IMR-90 (cell line): ENCODE measurements at regions not wholly inside any gene's neighbourhood (a gene's known extent, or its start where the extent isn't known, plus 50 kb on each side); places are given as distances from the start of the nearest gene placed in this dataset.

Source experiments
- ATAC-seq: fragments of 200-7000 bp; cut with Tn5 transposase; 2 replicates; pipeline ENCODE4 v1.9.1; 2020; ENCODE audit warnings: low read depth, mild to moderate bottlenecking, moderate library complexity
- BruUV-seq: library from RNA; stranded (reverse); fragments of 400-500 nt; replicated peaks from 2 replicates; lab custom pipeline; 2021; lab: Mats Ljungman, UMichigan
- CTCF ChIA-PET: fragments of 300-600 bp; formaldehyde crosslinking; extraction: SDS; loops from one replicate; lab custom pipeline; 2021; ENCODE audit warnings: antibody characterized with exemption; lab: Yijun Ruan, JAX
- POLR2A ChIA-PET: fragments of 300-600 bp; sonication (Branson Sonifier 250); formaldehyde crosslinking; loops from one replicate; lab custom pipeline; 2022; ENCODE audit warnings: antibody characterized with exemption; ENCODE audit not compliant: unreplicated experiment; lab: Charles Lee
- DNase-seq: peaks from one replicate; pipeline ENCODE4 v3.0.0; 2013
- H2AFZ ChIP-seq: replicated peaks from 2 replicates; pipeline ENCODE3; 2013; ENCODE audit warnings: low read length, mild to moderate bottlenecking; ENCODE audit not compliant: poor library complexity
- H2AK5ac ChIP-seq: 2 replicates; pipeline ENCODE4 v1.6.1; 2013; ENCODE audit warnings: low read depth, low read length, inconsistent platforms
- H2AK9ac ChIP-seq: replicated peaks from 2 replicates; pipeline ENCODE3; 2013; ENCODE audit warnings: mild to moderate bottlenecking, low read depth, low read length, moderate library complexity; ENCODE audit not compliant: poor library complexity
- H2BK120ac ChIP-seq: 2 replicates; pipeline ENCODE4 v1.6.1; 2013; ENCODE audit warnings: low read depth, low read length, inconsistent platforms
- H2BK15ac ChIP-seq: 3 replicates; pipeline ENCODE4 v1.6.1; 2013; ENCODE audit warnings: low read depth, low read length, inconsistent platforms
- H2BK20ac ChIP-seq: 2 replicates; pipeline ENCODE4 v1.6.1; 2013; ENCODE audit warnings: low read depth, mild to moderate bottlenecking, inconsistent platforms, low read length, moderate library complexity
- H2BK5ac ChIP-seq: 2 replicates; pipeline ENCODE4 v1.6.1; 2013; ENCODE audit warnings: mild to moderate bottlenecking, low read depth, low read length, inconsistent platforms; ENCODE audit not compliant: poor library complexity, severe bottlenecking
- H3K14ac ChIP-seq: replicated peaks from 2 replicates; pipeline ENCODE4 v1.6.1; 2013; ENCODE audit warnings: low read depth, low read length, inconsistent platforms
- H3K18ac ChIP-seq: 2 replicates; pipeline ENCODE4 v1.6.1; 2013; ENCODE audit warnings: low read depth, low read length, control low read depth
- H3K23ac ChIP-seq: 2 replicates; pipeline ENCODE4 v1.6.1; 2013; ENCODE audit warnings: low read depth, low read length, inconsistent platforms
- H3K27ac ChIP-seq: 2 replicates; pipeline ENCODE4 v1.5.1; 2013; ENCODE audit warnings: mild to moderate bottlenecking, control low read depth, low read length; ENCODE audit not compliant: insufficient read depth
- H3K27me3 ChIP-seq: 2 replicates; pipeline ENCODE4 v1.6.1; 2013; ENCODE audit warnings: low read length; ENCODE audit not compliant: control insufficient read depth, insufficient read depth
- H3K36me3 ChIP-seq: 2 replicates; pipeline ENCODE4 v1.6.1; 2013; ENCODE audit warnings: low read length, mixed read lengths; ENCODE audit not compliant: control insufficient read depth, insufficient read depth
- H3K4ac ChIP-seq: 2 replicates; pipeline ENCODE4 v1.6.1; 2013; ENCODE audit warnings: low read depth, low read length, inconsistent platforms
- H3K4me1 ChIP-seq: 2 replicates; pipeline ENCODE4 v1.6.1; 2013; ENCODE audit warnings: low read length, mixed read lengths; ENCODE audit not compliant: control insufficient read depth, insufficient read depth
- H3K4me2 ChIP-seq: 2 replicates; pipeline ENCODE4 v1.6.1; 2013; ENCODE audit warnings: low read depth, mild to moderate bottlenecking, control low read depth, low read length, moderate library complexity
- H3K4me3 ChIP-seq: 2 replicates; pipeline ENCODE4 v1.5.1; 2013; ENCODE audit warnings: low read depth, mild to moderate bottlenecking, control low read depth, low read length, moderate library complexity; ENCODE audit not compliant: insufficient read depth
- H3K56ac ChIP-seq: 2 replicates; pipeline ENCODE4 v1.6.1; 2013; ENCODE audit warnings: low read length, inconsistent platforms; ENCODE audit not compliant: insufficient read depth; ENCODE audit errors: extremely low read depth
- H3K79me1 ChIP-seq, 2 experiments: 2 replicates each; pipeline ENCODE4 v1.6.1; 2013; ENCODE audit warnings: low read length in 2 of 2, inconsistent platforms in 1 of 2, low read depth in 1 of 2
- H3K9ac ChIP-seq: 2 replicates; pipeline ENCODE4 v1.6.1; 2013; ENCODE audit warnings: low read depth, low read length, control low read depth
- H3K9me1 ChIP-seq: 2 replicates; pipeline ENCODE4 v1.6.1; 2013; ENCODE audit warnings: low read length, inconsistent platforms; ENCODE audit not compliant: insufficient read depth
- H3K9me3 ChIP-seq: 2 replicates; pipeline ENCODE4 v1.6.1; 2013; ENCODE audit warnings: low read length; ENCODE audit not compliant: control insufficient read depth, insufficient read depth
- H4K20me1 ChIP-seq: 2 replicates; pipeline ENCODE4 v1.6.1; 2013; ENCODE audit warnings: low read length, inconsistent platforms; ENCODE audit not compliant: insufficient read depth
- H4K5ac ChIP-seq: 2 replicates; pipeline ENCODE4 v1.6.1; 2013; ENCODE audit warnings: mild to moderate bottlenecking, low read depth, low read length, control low read depth
- H4K8ac ChIP-seq, 2 experiments: 2 replicates each; pipeline ENCODE4 v1.6.1; 2013; ENCODE audit warnings: low read depth in 2 of 2, low read length in 2 of 2, control low read depth in 1 of 2, inconsistent platforms in 1 of 2
- H4K91ac ChIP-seq: 2 replicates; pipeline ENCODE4 v1.6.1; 2013; ENCODE audit warnings: low read depth, low read length, inconsistent platforms; ENCODE audit not compliant: insufficient read depth
- BHLHE40 ChIP-seq: fragments of 150-350 bp; IDR thresholded peaks from 2 replicates; pipeline ENCODE4 v1.6.1; 2016; ENCODE audit warnings: mild to moderate bottlenecking, low read depth, low read length
- CEBPB ChIP-seq: IDR thresholded peaks from 2 replicates; pipeline ENCODE4 v1.6.1; 2012; ENCODE audit warnings: low read depth, low read length, improper control_type of control experiment
- CHD1 ChIP-seq: IDR thresholded peaks from 2 replicates; pipeline ENCODE4 v1.6.1; 2012; ENCODE audit warnings: low read depth, low read length, improper control_type of control experiment
- ELK1 ChIP-seq: fragments of 150-350 bp; IDR thresholded peaks from 2 replicates; pipeline ENCODE4 v1.6.1; 2016; ENCODE audit warnings: low read depth, mild to moderate bottlenecking, low read length, moderate library complexity, borderline replicate concordance
- FOS ChIP-seq: fragments of 150-350 bp; IDR thresholded peaks from 2 replicates; pipeline ENCODE4 v1.6.1; 2016; ENCODE audit warnings: low read depth, low read length
- MAFK ChIP-seq: IDR thresholded peaks from 2 replicates; pipeline ENCODE4 v1.6.1; 2012; ENCODE audit warnings: low read depth, low read length, improper control_type of control experiment
- MAZ ChIP-seq: IDR thresholded peaks from 2 replicates; pipeline ENCODE4 v1.6.1; 2012; ENCODE audit warnings: low read depth, mild to moderate bottlenecking, low read length, improper control_type of control experiment, moderate library complexity, borderline replicate concordance
- MXI1 ChIP-seq: IDR thresholded peaks from 2 replicates; pipeline ENCODE4 v1.6.1; 2012; ENCODE audit warnings: low read depth, mild to moderate bottlenecking, low read length, moderate library complexity, borderline replicate concordance
- NFE2L2 ChIP-seq: fragments of 150-350 bp; IDR thresholded peaks from 2 replicates; pipeline ENCODE4 v1.6.1; 2016; ENCODE audit warnings: low read depth, mild to moderate bottlenecking, low read length
- POLR2A ChIP-seq: IDR thresholded peaks from 2 replicates; pipeline ENCODE4 v1.6.1; 2012; ENCODE audit warnings: mild to moderate bottlenecking, low read depth, low read length
- RAD21 ChIP-seq: IDR thresholded peaks from 2 replicates; pipeline ENCODE4 v1.6.1; 2012; ENCODE audit warnings: low read length, improper control_type of control experiment
- RCOR1 ChIP-seq: IDR thresholded peaks from 2 replicates; pipeline ENCODE4 v1.6.1; 2012; ENCODE audit warnings: mild to moderate bottlenecking, low read length, improper control_type of control experiment; ENCODE audit not compliant: insufficient replicate concordance
- RFX5 ChIP-seq: IDR thresholded peaks from 2 replicates; pipeline ENCODE4 v1.8.0; 2012; ENCODE audit warnings: low read depth, mild to moderate bottlenecking, low read length, moderate library complexity
- SMC3 ChIP-seq: fragments of 150-350 bp; IDR thresholded peaks from 2 replicates; pipeline ENCODE4 v1.6.1; 2016; ENCODE audit warnings: low read depth, mild to moderate bottlenecking, antibody characterized with exemption, low read length, moderate library complexity
- USF2 ChIP-seq: fragments of 150-350 bp; IDR thresholded peaks from 2 replicates; pipeline ENCODE4 v1.6.1; 2017; ENCODE audit warnings: mild to moderate bottlenecking, antibody characterized with exemption, low read length, low read depth
- WGBS, 2 experiments: methylation state at CpG; one replicate each; pipeline versions ENCODE4 v1.1.5 to v1.1.7; 2013; ENCODE audit warnings: missing lambda C conversion rate in 2 of 2; ENCODE audit not compliant: insufficient read length in 1 of 2; ENCODE audit errors: extremely low coverage in 2 of 2; 5-methylcytosine and 5-hydroxymethylcytosine counted together
- dilution Hi-C: fragments of 300-500 bp; cut with HindIII; formaldehyde crosslinking; loops from one replicate; pipeline ENCODE4 v1.14.3; 2018; ENCODE audit warnings: low sequenced_read_pairs; ENCODE audit not compliant: unreplicated experiment
- in situ Hi-C: fragments of 300-500 bp; cut with MboI; formaldehyde crosslinking; loops from 3 replicates; pipeline ENCODE4 v1.14.3; 2019; ENCODE audit warnings: low sequenced_read_pairs, inconsistent platforms, mixed read lengths
- intact Hi-C: fragments of 100-400 bp; cut with micrococcal nuclease; formaldehyde crosslinking; loops from 2 replicates; pipeline ENCODE4 v1.10.0; 2022
- TF ChIP-seq, protein P1 (sequence below): conservative IDR thresholded peaks from 2 replicates; pipeline ENCODE4 v1.5.1; 2012; ENCODE audit warnings: mild to moderate bottlenecking, low read depth, low read length, improper control_type of control experiment

- H4K8ac ChIP-seq, result no peak overlapping the region
- in situ Hi-C loops, result no loop called here
- no peak overlapping the region for H4K91ac ChIP-seq
- ChIA-PET POLR2A (no interaction called here), CTCF (no interaction called here)
- no peak overlapping the region for H2BK5ac ChIP-seq
- no peaks in the 10 kb centered on the region for H3K4me1 ChIP-seq
- H4K5ac ChIP-seq, result no peak overlapping the region
- no peak overlapping the region for H2BK120ac ChIP-seq
- ATAC-seq (no peak), DNase-seq (no peak)
- no peaks in the 10 kb centered on the region; the same call in 1 of the 2 replicates for H3K9me1 ChIP-seq
- H2AFZ ChIP-seq, result no peak overlapping the region
- H3K4ac ChIP-seq, result no peak overlapping the region
- H4K20me1 ChIP-seq, result no peaks in the 10 kb centered on the region
- H3K56ac ChIP-seq, result no peak overlapping the region
- no peak overlapping the region for H2AK5ac ChIP-seq
- no peak overlapping the region for H3K9ac ChIP-seq
- H3K23ac ChIP-seq, result no peak overlapping the region
- dilution Hi-C loops, result no loop called here
- no peak overlapping the region for H3K18ac ChIP-seq
- no peak overlapping the region for H2BK15ac ChIP-seq
- H3K14ac ChIP-seq, result no peak overlapping the region
- WGBS, 2 experiments, result no CpG with 5 or more reads among the region's 1 CpG
- BruUV-seq, result no TSS peak
- no peak overlapping the region for H3K27ac ChIP-seq
- H3K27me3 ChIP-seq, result no peaks in the 10 kb centered on the region
- H3K4me3 ChIP-seq, result no peak overlapping the region
- H3K36me3 ChIP-seq, result no peaks in the 10 kb centered on the region
- no peaks in the 10 kb centered on the region for H3K9me3 ChIP-seq
- H3K4me2 ChIP-seq, result no peak overlapping the region
- no peaks in the 10 kb centered on the region for H3K79me1 ChIP-seq
- intact Hi-C loops, result no loop called here
- no peak overlapping the region for H2BK20ac ChIP-seq
- TF ChIP-seq SMC3 (no peak), CEBPB (no peak), RAD21 (no peak), RCOR1 (no peak), CHD1 (no peak), RFX5 (no peak), BHLHE40 (no peak), NFE2L2 (no peak), FOS (no peak), POLR2A (no peak), MAFK (no peak), USF2 (no peak), MXI1 (no peak), MAZ (no peak), ELK1 (no peak)
- TF ChIP-seq, protein P1, sequence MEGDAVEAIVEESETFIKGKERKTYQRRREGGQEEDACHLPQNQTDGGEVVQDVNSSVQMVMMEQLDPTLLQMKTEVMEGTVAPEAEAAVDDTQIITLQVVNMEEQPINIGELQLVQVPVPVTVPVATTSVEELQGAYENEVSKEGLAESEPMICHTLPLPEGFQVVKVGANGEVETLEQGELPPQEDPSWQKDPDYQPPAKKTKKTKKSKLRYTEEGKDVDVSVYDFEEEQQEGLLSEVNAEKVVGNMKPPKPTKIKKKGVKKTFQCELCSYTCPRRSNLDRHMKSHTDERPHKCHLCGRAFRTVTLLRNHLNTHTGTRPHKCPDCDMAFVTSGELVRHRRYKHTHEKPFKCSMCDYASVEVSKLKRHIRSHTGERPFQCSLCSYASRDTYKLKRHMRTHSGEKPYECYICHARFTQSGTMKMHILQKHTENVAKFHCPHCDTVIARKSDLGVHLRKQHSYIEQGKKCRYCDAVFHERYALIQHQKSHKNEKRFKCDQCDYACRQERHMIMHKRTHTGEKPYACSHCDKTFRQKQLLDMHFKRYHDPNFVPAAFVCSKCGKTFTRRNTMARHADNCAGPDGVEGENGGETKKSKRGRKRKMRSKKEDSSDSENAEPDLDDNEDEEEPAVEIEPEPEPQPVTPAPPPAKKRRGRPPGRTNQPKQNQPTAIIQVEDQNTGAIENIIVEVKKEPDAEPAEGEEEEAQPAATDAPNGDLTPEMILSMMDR, result no peak
- H2AK9ac ChIP-seq, result no peak overlapping the region
Measured at GRCh38 chr2:225837328-225837727, 437.8 kb downstream of the NYAP2 start.
